Keratinocyte (primary cell): ENCODE measurements at regions not wholly inside any gene's neighbourhood (a gene's known extent, or its start where the extent isn't known, plus 50 kb on each side); places are given as distances from the start of the nearest gene placed in this dataset.
A peak's percentile ranks its signal among the peaks of the same experiment; 100 is the strongest.
"Not testable (repeated sequence)": the region's sequence is repeated elsewhere in the genome, so short reads cannot be mapped to it uniquely, and the experiment has no call there.

Experiments
- DNase-seq: peaks from one replicate; pipeline ENCODE4 v3.0.0-alpha.2; 2011; ENCODE audit warnings: low read depth, missing footprints, low spot score
- FAIRE-seq: peaks from 2 replicates; lab custom pipeline; 2011; peaks lifted over from hg19 to GRCh38; lab: Jason Lieb, UNC
- H2AFZ ChIP-seq: 2 replicates; pipeline ENCODE4 v1.6.0; 2012; ENCODE audit warnings: low read length, control low read depth, inconsistent platforms; ENCODE audit not compliant: control insufficient read depth
- H3K27ac ChIP-seq: 2 replicates; pipeline ENCODE4 v1.5.1; 2011; ENCODE audit warnings: low read length; ENCODE audit not compliant: control insufficient read depth, insufficient read depth
- H3K27me3 ChIP-seq: 3 replicates; pipeline ENCODE4 v1.6.0; 2011; ENCODE audit warnings: low read length; ENCODE audit not compliant: control insufficient read depth, insufficient read depth; ENCODE audit errors: extremely low read depth
- H3K36me3 ChIP-seq, 2 experiments: 2 replicates in 1 of 2; 3 replicates in 1 of 2; pipeline ENCODE4 v1.5.1; 2011; ENCODE audit warnings: low read length in 2 of 2, mild to moderate bottlenecking in 1 of 2; ENCODE audit not compliant: control insufficient read depth in 2 of 2, insufficient read depth in 2 of 2; ENCODE audit errors: extremely low read depth in 1 of 2
- H3K4me1 ChIP-seq: 3 replicates; pipeline ENCODE4 v1.5.1; 2011; ENCODE audit warnings: low read length; ENCODE audit not compliant: control insufficient read depth, insufficient read depth; ENCODE audit errors: extremely low read depth
- H3K4me2 ChIP-seq: 3 replicates; pipeline ENCODE4 v1.6.0; 2011; ENCODE audit warnings: low read depth, low read length; ENCODE audit not compliant: control insufficient read depth, insufficient read depth; ENCODE audit errors: extremely low read depth
- H3K4me3 ChIP-seq, 3 experiments: fragments of 200-600 bp in 1 of 3; sonication (generic) in 1 of 3; 2 replicates in 2 of 3; 3 replicates in 1 of 3; pipeline ENCODE4 v1.5.1; 2011 to 2016; ENCODE audit warnings: low read length in 3 of 3, mild to moderate bottlenecking in 3 of 3, control low read depth in 2 of 3, inconsistent platforms in 1 of 3, low read depth in 1 of 3, mixed read lengths in 1 of 3, mixed run types in 1 of 3, moderate library complexity in 1 of 3; ENCODE audit not compliant: control insufficient read depth in 2 of 3, insufficient read depth in 2 of 3; ENCODE audit errors: extremely low read depth in 1 of 3
- H3K79me2 ChIP-seq: 2 replicates; pipeline ENCODE4 v1.6.0; 2012; ENCODE audit warnings: low read length; ENCODE audit not compliant: control insufficient read depth, insufficient read depth
- H3K9ac ChIP-seq: 3 replicates; pipeline ENCODE4 v1.6.0; 2011; ENCODE audit warnings: low read length; ENCODE audit not compliant: control insufficient read depth, insufficient read depth; ENCODE audit errors: extremely low read depth
- H3K9me1 ChIP-seq: 3 replicates; pipeline ENCODE4 v1.6.0; 2011; ENCODE audit warnings: low read length; ENCODE audit not compliant: control insufficient read depth, insufficient read depth; ENCODE audit errors: extremely low read depth
- H3K9me3 ChIP-seq: 2 replicates; pipeline ENCODE4 v1.5.1; 2012; ENCODE audit warnings: low read depth, low read length; ENCODE audit not compliant: control insufficient read depth
- H4K20me1 ChIP-seq: 3 replicates; pipeline ENCODE4 v1.6.0; 2011; ENCODE audit warnings: low read length; ENCODE audit not compliant: control insufficient read depth, insufficient read depth; ENCODE audit errors: extremely low read depth
- EZH2 ChIP-seq: IDR thresholded peaks from one replicate; pipeline ENCODE4 v1.6.1; 2012; ENCODE audit warnings: inconsistent platforms, mild to moderate bottlenecking, low read length, moderate library complexity
- dilution Hi-C: fragments of 300-500 bp; cut with MboI; formaldehyde crosslinking; loops from one replicate; pipeline ENCODE4 v1.7.0; 2020; ENCODE audit warnings: low sequenced_read_pairs; ENCODE audit not compliant: extremely low pct_ligation_motif_present
- TF ChIP-seq, protein P1 (sequence below), 3 experiments: IDR thresholded peaks in 1 of 3; conservative IDR thresholded peaks in 1 of 3; optimal IDR thresholded peaks in 1 of 3; 2 replicates in 2 of 3; 3 replicates in 1 of 3; pipeline versions ENCODE3 to v1.5.1; 2011; ENCODE audit warnings: low read length in 3 of 3, mild to moderate bottlenecking in 3 of 3, moderate library complexity in 2 of 3, control low read depth in 1 of 3, inconsistent platforms in 1 of 3; ENCODE audit not compliant: insufficient read depth in 2 of 3; ENCODE audit errors: extremely low read depth in 1 of 3

GRCh38 chr9:104322596-104322995 is 181.5 kb upstream of the OR13F1 start:
- Histone ChIP-seq H4K20me1 (no peaks in the 10 kb centered on the region), H3K27ac (no peak overlapping the region), H3K27me3 (no peaks in the 10 kb centered on the region), H2AFZ (peak overlapping the region; percentile 75), H3K4me3 (no peak overlapping the region), H3K9ac (no peak overlapping the region), H3K4me2 (no peak overlapping the region), H3K9me3 (no peaks in the 10 kb centered on the region), H3K36me3 (no peaks in the 10 kb centered on the region), H3K9me1 (no peaks in the 10 kb centered on the region), H3K79me2 (no peaks in the 10 kb centered on the region), H3K4me1 (no peaks in the 10 kb centered on the region)
- DNase-seq (no peak), FAIRE-seq (no peak)
- dilution Hi-C loops: no loop called here
- TF ChIP-seq EZH2: no peak
- TF ChIP-seq, protein P1, sequence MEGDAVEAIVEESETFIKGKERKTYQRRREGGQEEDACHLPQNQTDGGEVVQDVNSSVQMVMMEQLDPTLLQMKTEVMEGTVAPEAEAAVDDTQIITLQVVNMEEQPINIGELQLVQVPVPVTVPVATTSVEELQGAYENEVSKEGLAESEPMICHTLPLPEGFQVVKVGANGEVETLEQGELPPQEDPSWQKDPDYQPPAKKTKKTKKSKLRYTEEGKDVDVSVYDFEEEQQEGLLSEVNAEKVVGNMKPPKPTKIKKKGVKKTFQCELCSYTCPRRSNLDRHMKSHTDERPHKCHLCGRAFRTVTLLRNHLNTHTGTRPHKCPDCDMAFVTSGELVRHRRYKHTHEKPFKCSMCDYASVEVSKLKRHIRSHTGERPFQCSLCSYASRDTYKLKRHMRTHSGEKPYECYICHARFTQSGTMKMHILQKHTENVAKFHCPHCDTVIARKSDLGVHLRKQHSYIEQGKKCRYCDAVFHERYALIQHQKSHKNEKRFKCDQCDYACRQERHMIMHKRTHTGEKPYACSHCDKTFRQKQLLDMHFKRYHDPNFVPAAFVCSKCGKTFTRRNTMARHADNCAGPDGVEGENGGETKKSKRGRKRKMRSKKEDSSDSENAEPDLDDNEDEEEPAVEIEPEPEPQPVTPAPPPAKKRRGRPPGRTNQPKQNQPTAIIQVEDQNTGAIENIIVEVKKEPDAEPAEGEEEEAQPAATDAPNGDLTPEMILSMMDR (optimal IDR thresholded peaks at IDR 0.05 in 1 of 3, IDR thresholded peaks at IDR 0.05 in 1 of 3, conservative IDR thresholded peaks at IDR 0.05 in 1 of 3; ENCODE audit: extremely low read depth in 1 of 3, insufficient read depth in 2 of 3, low read length in 3 of 3): no peak

DNA sequence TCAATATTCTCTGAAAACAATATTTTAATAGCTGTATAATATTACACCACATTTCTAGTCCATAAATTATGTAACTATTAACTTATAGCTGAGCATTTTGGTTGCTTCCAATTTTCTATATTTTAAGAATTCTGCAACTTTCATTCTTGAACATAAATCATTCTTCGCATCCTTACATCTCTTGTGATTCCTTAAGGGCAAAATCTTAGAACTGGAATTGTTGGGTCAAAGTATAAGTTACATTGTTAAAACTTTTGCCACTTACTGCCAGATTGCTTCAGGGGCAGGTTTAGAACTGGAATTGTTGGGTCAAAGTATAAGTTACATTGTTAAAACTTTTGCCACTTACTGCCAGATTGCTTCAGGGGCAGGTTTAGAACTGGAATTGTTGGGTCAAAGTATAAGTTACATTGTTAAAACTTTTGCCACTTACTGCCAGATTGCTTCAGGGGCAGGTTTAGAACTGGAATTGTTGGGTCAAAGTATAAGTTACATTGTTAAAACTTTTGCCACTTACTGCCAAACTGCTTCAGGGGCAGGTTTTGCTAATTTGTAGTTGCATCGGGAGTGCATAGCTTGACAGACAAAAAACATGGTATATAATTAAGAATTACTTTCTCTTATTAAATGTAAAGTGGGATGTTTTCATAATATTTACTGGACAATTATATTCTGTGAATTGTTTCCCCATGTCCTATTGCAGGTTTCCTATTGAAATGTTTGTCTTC is 179.9 kb upstream of the OR13F1 start:
- FAIRE-seq, H3K9me3 ChIP-seq, H3K4me1 ChIP-seq, H3K27me3 ChIP-seq, H3K79me2 ChIP-seq, H3K27ac ChIP-seq, H3K4me2 ChIP-seq, H3K9me1 ChIP-seq, DNase-seq, H3K36me3 ChIP-seq, H3K9ac ChIP-seq, dilution Hi-C loops, H2AFZ ChIP-seq, H4K20me1 ChIP-seq, H3K4me3 ChIP-seq: not testable (repeated sequence)

- Histone ChIP-seq H3K27me3 (no peaks in the 10 kb centered on the region), H3K4me3 (no peak overlapping the region), H3K9me1 (no peaks in the 10 kb centered on the region), H4K20me1 (no peaks in the 10 kb centered on the region), H3K36me3 (no peaks in the 10 kb centered on the region), H3K9me3 (no peaks in the 10 kb centered on the region), H3K9ac (no peak overlapping the region), H3K4me2 (no peak overlapping the region), H3K79me2 (no peaks in the 10 kb centered on the region), H3K27ac (no peak overlapping the region), H2AFZ (no peak overlapping the region), H3K4me1 (no peaks in the 10 kb centered on the region)
- DNase-seq: no peak
- TF ChIP-seq, protein P1 (optimal IDR thresholded peaks at IDR 0.05 in 1 of 3, IDR thresholded peaks at IDR 0.05 in 1 of 3, conservative IDR thresholded peaks at IDR 0.05 in 1 of 3; ENCODE audit: extremely low read depth in 1 of 3, insufficient read depth in 2 of 3, low read length in 3 of 3): no peak
- no peak for TF ChIP-seq EZH2
- dilution Hi-C loops: no loop called here
- no peak for FAIRE-seq
Measured at GRCh38 chr9:104326912-104327311, 177.2 kb upstream of the OR13F1 start.
